M059J (cell line): ENCODE measurements at regions not wholly inside any gene's neighbourhood (a gene's known extent, or its start where the extent isn't known, plus 50 kb on each side); places are given as distances from the start of the nearest gene placed in this dataset.

ENCODE experiments used
- DNase-seq: peaks from one replicate; pipeline ENCODE4 v3.0.0-alpha.2; 2012; ENCODE audit warnings: low read depth

GRCh38 chr20:6616421-6616820, 151.1 kb upstream of the BMP2 start:
- no peak for DNase-seq

GRCh38 chr20:6614836-6615235, 152.7 kb upstream of the BMP2 start:
- no peak for DNase-seq

GRCh38 chr20:6613280-6613861, 154.1 kb upstream of the BMP2 start:
- peak; percentile 48 for DNase-seq

- DNase-seq, result no peak
Measured at GRCh38 chr20:6612606-6612923, 154.9 kb upstream of the BMP2 start.

DNA sequence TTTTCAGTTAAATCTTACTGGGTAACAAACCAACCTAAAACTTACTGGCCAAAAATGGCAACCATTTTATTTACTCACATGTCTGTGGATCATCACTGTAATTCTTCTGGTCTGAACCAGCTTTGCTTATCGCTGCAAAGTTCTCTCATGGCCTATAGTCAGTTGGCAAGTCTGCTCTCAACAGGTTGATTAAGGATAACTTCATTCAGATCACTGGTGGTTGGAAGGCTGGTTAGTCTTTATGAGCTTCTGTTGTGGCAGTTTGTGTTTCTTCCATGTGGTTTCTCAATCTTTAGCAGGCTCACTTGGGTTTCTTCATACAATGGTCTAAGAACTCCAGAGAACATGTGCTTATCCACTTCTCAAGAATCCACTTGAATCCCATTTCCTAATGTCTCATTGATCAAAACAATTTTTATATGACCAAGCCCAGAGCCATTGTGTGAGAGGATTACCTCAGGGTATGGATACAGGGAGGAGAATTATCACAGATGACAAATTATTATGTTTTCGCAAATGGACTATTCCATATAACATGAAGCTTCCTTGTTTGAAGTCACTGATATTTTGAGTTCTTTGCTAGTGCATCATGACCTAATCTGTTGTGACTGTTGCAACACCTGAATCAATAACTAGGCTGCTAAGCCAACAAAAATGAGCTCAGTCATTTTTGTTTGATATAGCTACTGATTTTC, 155.4 kb upstream of the BMP2 start:
- no peak for DNase-seq

- no peak for DNase-seq
Measured at GRCh38 chr20:6606651-6607050, 160.8 kb upstream of the BMP2 start.

DNA sequence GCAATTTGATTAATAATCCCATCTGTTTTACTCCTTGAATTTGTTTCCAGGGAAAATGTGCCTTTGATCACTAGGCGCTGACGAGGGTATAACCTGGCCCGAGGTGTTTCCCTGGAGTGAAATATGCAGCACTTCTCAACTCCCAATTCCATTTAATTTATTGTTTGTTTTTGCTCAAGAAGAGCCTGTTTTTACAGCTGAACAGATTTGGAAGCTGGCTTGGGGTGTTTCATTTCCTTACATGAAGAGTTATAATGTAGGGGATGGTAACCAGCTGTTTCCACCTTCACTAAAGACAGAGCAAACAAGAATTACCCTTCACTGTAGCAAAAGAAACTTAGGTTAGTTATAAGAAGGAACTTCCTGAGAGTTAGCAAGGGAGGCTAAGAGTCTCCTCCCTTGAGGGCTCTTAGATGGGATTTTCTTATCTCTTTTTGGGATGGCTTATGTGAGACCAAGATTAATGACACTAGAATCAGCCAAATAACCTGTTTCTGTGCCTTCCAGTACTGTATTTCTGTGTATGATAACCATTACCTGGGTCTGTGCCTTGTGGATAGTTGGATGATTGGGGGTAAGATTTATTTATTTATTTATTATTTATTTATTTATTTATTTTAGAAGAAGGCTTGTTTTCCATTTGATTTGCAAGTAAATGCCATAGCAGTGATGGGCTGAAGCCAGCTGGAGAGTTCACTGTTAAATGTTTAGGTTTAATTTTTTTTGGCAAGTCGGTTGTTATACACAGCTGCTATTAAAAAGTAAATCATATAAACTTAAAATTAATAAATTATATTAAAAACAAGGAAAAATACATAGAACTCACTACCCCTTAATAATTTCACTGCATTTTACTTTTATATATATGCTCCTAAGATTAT, 162.2 kb upstream of the BMP2 start:
- DNase-seq, result no peak

- no peak for DNase-seq
Measured at GRCh38 chr20:6604179-6604578, 163.3 kb upstream of the BMP2 start.

DNA sequence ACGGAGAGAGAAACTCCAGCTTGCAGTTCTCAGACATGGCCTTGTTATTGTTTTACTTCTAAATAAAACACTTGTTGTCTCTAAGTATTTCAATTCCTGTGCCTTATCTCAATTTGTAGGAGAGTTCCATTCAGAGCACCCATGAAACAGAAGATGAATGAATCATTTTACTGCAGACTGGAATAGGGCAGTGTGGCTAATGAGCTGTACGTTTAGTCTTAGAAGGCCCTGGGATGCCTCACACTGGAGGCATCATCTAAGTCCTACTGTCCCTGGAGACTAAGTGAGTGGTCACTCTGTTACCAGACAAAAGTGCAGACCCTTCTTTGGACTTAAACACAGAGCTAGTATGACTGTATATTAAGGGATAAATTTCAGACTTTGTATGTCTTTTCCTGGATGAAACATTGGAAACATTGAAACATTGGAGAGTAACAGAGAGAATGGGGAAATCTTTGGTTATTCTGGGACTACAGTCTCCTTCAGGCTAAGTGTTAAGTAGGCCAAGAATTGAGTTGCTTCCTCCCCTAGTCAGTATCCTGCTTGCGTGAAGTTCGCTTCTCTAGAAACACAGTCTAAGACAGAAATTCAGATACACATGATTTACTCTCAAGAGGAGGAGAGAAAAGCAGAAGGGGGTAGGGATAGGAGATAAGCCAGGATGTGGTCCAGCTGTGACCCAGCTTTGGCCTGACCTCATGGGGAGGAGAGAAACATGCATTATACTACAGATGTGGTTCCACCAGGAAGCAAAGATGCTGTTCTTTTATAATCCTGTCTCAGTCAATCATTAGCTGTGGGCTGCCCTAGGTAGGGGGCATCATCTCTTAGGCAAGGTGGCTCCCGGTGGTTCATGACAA, 167.4 kb upstream of the BMP2 start:
- DNase-seq, result peak; percentile 32

- DNase-seq, result peak; percentile 25
Measured at GRCh38 chr20:6595704-6596103, 171.8 kb upstream of the BMP2 start.

DNA sequence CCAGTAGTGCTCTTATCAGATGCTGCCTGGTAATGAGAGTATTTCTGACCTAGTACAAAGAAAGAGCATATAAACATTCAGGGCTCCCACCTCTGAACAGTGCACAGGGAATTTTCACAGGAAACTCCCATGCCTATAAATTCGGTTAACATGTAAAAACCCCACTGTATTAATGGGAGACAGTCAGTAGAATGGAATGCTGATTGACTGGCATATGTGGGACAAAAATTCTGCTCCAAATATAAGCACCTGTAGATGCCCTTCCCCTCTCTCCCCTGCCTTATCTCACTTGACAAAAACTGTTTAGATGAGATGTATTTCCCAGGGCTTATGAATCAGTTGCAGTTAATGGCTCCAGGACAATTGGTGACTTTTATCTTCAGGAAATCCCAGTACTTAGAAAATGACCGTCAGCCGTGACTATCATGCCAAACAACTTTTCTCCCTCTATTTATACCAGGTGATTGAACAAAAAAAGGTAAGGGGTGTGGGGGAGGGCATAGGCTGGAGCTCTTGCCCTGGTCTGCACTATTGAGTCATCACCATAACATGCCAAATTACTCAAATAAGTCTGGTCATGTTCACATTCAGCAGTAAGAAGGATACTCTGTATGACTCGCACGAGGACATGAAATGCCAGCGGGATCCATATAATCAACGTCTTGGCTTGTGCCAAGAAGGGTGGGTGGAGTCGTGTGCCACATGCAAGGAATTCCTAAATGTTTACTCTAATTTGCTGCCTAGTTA, 176.4 kb upstream of the BMP2 start:
- DNase-seq, result peak; percentile 85

- DNase-seq, result peak; percentile 73
Measured at GRCh38 chr20:6588296-6588695, 179.2 kb upstream of the BMP2 start.

DNA sequence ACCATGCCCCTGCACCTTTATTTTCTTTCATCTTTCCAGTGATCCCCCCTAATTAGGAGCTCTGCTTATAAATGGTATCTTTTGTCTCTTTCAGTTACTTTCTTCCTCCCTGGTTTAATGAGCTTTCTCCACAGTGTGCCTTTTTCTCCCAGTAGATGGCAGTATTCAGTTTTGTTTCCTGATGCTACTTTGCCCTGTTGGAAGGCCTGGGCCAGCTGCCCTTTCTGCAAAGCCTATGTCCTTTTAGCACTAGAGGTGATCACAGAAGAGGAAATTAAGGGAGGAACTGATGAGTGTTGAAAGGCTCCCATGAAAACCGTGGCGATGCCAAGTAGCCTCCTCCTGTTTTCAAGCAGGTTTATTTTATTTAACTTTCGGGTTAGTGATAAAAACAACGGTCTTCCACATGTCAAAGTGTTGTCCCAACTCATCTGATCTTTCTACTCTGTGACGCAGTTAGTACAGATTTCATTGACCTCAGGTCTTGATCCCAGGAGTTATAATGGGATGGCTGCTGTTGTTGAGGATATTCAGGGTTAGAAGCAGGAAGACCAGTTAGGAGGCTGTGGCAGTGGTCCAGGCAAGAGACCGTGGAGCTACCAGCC, 184.2 kb upstream of the BMP2 start:
- peak; percentile 62 for DNase-seq

- no peak for DNase-seq
Measured at GRCh38 chr20:6582449-6582848, 185.0 kb upstream of the BMP2 start.

DNA sequence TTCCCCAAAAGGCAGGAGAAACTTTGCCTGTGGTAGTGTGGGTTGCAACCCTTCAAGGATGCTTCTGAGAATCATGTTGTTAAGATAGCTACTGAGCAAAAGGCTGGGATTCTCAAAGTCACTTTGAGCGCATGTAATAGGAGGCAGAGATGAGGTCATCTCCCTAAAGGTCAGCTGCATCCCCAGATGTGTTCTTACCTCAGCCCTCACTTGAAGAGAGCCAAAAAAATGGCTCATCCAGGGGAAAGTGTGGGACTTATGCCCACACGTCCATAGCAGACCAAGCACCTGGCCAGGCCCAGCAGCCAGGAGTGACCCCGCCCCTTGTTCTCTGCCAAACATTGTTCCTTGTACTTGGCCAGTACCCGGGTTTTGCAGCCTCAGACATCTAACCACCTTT, 187.0 kb upstream of the BMP2 start:
- DNase-seq, result no peak

DNA sequence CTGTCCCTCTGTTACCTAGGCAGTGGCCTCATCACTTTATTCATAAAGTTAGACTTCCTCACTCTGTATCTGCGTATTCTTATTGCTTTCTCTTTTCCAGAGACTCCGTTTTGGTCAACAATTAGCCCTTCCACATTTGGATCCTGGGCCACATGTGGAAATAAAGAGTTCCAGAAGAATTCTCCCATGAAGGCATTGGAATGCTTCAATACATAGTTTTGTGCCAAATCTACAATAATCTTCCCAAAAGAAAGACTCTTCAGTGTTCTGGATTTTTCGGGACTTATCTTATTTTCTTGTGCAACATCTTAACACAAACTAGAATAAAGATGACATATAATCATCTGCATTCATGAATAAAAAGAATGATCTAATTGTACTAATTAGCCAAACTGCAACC, 187.7 kb upstream of the BMP2 start:
- DNase-seq, result no peak

GRCh38 chr20:6579417-6579816, 188.1 kb upstream of the BMP2 start:
- DNase-seq, result no peak

DNA sequence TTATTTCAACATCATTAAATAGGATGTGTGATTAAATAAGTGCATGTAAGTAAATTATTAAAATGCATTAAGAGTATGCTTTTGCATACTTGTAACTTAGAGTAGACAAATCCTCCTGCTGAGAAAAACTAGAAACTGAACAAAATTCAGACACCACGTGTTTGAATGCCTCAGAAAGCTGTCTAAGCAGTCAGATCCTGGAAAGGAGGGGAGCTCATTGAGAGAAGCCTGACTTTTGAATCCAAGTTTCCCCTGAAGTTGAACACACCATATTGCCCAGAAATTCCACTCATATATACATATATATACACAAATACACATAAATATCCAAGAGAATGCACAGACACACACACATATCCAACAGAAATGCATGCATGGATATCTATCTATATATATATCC, 190.0 kb upstream of the BMP2 start:
- no peak for DNase-seq

- no peak for DNase-seq
Measured at GRCh38 chr20:6576726-6577125, 190.8 kb upstream of the BMP2 start.

- peak; percentile 33 for DNase-seq
Measured at GRCh38 chr20:6575912-6576401, 191.5 kb upstream of the BMP2 start.

- DNase-seq, result peak; percentile 62
Measured at GRCh38 chr20:6566821-6567220, 200.7 kb upstream of the BMP2 start.
